Skin of body (tissue), 1 donor: ENCODE measurements at regions not wholly inside any gene's neighbourhood (a gene's known extent, or its start where the extent isn't known, plus 50 kb on each side); places are given as distances from the start of the nearest gene placed in this dataset.

Experiments used
- DNase-seq: peaks from one replicate; lab custom pipeline; 2025; lab: John Stamatoyannopoulos, UW

DNA sequence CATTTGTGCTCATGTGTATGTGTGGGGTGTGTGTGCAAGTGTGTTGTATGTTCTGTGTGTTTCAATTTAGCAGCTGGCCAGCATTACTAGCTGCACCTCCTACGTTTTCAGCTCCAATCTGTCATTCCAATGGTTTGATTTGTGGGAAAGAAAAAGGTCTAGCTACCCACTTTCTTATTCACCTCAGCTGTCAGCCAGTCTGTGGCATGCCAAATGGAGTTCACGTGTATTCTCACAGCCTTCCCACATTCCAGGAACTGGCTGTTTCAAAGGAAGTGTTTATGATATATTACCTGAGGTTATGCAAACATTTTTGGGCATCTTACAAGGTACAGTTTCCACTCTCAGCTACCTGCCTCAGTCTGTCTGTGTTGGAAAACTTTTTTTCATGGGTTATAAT, 220.2 kb upstream of the CPNE8 start:
- no peak for DNase-seq

DNA sequence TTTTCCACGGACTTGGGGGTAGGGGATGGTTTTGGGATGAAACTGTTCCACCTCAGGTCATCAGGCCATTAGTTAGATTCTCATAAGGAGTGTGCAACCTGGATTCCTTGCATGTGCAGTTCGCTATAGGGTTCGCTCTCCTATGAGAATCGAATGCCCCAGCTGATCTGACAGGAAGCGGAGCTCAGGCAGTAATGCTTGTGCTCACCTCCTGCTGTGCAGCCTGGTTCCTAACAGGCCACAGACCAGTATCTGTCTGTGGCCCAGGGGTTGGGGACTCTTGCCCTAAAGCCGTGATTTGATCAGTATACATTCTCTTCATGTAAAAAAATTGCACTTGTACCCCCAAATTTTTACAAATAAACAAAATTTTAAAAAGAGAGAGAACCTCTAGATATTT, 219.4 kb upstream of the CPNE8 start:
- no peak for DNase-seq

DNA sequence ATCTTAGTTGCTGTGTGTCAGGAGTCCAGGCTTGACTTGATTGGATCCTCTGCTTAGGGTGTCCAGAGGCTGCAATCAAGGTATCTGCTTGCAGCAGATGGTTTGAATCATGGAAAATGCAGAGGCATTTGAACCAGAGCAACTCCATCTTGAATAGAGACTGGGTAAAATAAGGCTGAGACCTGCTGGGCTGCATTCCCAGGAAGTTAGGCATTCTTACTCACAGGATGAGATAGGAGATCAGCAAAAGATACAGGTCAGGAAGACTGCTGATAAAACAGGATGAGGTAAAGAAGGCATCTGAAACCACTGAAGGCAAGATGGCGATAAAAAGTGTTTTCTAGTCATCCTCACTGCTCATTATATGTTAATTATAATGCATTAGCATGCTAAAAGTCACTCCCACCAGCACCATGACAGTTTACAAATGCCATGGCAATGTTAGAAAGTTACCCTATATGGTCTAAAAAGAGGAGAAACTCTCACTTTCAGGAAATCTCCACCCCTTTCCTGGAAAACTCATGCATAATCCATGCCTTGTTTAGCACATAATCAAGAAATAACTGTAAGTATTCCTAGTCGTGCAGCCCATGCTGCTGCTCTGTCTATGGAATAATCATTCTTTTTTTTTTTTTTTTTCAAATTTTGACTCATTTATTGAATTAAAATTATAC, 218.3 kb upstream of the CPNE8 start:
- DNase-seq = no peak

DNA sequence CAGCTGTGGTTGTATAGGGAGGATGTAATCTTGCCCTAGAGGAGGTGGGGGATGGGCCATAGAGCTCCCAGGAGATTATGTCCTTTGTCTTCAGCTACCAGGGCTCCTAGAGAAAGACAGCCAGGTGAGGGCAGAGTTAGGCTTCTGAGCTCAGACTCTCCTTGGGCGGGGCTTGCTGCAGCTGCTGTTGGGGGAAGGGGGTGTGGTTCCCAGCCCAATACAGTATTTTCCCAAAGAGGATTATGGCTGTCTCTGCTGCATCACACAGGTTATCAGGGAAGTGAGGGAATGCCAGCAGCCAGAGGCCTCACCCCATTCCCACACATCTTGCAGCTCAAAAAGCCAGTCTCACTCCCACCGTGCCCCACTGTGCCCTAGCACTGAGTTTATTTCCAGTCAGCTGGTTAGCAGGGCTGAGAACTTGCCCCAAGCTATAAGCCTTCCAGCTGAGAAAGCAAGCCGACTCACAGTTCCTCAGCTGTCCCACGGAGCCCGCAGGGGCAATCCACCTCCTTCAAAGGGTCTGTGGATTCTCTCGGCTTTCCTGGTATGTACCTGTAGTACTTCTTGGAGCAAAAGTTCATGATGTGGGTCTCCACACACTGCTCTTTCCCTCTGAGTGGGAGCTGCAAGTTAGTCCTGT, 217.3 kb upstream of the CPNE8 start:
- no peak for DNase-seq

DNA sequence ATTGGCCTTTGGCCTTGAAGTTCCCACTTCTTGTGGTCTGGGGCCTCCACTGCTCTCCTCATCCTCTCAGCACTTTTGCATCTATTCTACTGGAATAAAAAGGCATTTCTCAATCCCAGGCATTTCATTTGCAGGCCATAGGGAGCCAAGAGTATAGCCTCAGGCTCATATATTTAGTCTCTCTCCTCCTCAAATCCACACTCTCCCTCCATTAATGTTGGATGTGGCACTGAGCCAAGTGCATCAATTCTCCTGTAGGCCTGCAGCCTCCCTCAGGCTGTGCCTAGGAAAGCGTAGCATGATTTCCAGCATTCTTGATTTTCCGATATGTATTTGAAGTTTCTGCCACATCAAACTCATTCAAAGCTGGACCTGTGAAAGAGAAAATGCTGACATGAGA, 211.5 kb upstream of the CPNE8 start:
- DNase-seq = no peak

DNA sequence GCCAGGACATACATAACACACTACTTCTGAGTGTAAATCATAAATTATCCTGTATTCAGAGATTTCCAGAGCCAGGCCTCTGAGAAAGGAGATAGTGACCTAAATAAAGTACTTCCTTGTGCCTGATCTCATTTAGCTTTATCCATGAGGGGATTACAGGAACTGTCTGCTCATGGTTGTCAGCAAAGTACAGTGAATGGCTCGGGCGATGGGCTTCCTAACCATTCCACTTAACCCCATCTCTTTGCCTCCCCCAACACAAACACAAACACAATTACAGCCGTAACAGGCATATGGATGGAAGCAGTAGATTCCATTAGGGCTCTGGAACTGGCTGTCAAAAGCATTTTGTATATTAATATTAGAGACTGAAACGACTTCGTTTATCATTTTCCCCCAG, 206.7 kb upstream of the CPNE8 start:
- no peak for DNase-seq

DNA sequence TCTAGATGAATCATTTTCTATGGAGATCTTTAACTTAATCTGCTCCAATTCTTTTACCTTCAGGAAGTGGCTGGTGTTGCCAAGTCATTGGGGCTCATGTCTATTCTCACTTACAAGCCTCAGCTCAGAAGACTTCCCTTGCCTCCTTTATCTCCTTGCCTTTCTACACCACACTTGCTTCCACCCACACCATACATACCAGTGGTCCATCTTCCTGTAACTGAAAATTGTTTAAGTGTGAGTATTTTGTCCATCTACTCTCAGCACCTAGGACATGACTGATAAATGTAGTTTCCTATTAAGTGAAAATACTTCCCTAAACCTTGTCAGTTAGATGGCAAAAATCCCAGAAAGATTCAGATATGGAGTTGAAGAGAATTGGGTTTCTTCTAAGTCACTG, 199.7 kb upstream of the CPNE8 start:
- DNase-seq = no peak

DNA sequence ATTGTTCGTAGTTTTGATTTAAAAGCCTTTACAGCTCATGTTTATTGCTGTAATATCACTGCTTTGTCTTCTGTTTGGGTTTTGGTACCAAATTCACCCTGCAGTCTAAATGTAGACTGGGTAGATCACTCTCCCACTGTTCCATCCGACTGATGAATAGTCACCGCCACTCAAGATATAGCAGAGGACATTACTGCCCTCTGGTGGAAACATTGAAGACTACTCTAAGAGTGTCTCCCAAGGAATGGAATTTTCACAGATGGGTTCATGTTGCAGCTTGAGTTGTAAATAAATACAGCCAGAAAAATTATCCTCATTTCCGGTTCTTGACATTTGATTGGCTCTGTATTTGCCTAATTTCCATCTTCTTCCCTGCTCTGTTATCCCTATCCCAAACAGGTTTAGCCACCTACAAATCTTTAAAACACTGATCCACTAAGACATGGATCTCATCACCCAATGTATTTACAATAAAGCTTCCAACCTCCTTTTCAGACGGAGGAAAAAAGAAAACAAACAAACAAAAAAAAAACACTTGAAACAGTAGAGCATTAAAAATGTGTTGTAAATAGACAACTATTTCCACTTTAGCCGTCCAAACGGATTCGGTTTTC, 198.3 kb upstream of the CPNE8 start:
- DNase-seq = peak; percentile 65

DNA sequence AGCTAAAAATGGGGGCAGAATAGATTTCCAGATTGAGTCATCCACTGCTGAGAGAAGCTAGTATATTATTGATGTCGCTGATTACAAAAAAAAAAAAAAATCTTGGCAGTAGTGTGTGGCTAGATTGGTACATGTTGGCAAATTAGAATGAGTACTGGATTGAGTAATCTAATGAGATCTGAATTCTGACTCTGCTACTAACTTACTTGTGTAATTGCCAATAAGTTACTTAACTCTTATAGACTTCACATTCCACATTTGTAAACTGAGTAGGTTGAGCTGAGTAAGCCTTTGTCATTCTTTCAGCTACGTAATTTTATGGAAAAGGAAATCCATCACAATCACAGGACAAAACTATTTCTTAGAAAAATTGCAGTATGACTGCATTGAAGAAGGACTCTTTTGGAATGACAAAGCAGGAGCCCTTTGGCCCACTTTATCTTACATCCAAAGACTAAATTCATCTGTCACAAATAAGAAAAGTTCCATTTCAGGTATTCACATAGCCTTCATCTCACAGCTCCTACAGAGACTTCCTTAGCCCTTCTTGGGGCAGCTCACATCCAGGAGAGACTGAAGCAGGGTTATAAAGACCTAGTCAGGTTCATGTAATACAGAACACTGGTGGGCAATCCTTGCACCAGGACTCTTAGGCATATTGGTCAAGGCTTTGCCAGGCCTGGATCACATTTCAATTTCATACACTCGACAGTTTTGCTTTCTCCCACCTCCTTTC, 197.3 kb upstream of the CPNE8 start:
- DNase-seq = no peak

DNA sequence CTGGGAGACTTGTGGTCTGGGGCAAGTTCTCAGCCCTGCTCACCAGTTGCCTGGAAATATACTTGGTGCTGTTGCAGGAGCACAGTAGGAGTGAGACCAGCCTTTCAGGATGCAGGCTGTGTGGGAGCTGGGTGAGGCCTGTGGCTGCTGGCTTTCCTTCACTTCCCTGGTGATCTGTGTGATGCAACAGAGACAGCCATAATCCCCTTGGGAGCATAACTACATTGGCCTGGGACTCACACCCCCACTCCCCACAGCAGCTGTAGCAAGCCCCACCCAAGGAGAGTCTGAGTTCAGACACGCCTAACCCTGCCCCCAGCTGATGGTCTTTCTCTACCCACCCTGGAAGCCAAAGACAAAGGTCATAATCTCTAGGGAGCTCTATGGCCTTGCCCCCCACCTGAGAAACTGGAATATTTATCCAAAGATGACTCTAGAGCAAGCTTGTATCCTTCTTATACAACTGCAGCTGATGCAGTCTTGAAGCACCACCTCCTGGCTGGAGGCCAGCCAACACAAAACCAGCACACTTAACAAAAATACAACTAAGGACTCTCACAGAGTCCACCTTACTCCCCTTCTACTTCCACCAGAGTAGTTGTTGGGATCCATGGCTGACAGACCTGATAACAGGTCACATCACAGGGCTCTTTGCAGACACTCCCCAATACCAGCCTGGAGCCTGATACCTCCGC, 190.4 kb upstream of the CPNE8 start:
- no peak for DNase-seq

DNA sequence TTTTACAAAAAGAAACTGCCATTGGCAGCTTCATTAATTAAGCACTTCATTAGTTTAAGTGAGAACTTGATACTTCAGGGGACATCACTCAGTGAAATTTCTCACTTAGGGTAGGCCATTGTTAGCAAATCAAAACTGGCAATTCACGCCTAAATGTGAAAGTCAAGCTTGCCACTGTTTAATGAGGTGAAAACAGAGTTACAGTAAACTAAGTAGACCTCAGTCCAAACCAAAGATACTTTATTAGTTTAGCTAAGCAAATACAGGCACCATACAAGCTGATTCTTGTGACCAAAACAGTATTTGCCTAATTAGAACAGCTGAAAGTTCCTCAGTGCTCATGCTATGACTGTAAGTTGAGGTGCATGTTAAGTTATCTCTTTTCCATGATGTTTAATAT, 176.5 kb upstream of the CPNE8 start:
- DNase-seq = no peak

DNA sequence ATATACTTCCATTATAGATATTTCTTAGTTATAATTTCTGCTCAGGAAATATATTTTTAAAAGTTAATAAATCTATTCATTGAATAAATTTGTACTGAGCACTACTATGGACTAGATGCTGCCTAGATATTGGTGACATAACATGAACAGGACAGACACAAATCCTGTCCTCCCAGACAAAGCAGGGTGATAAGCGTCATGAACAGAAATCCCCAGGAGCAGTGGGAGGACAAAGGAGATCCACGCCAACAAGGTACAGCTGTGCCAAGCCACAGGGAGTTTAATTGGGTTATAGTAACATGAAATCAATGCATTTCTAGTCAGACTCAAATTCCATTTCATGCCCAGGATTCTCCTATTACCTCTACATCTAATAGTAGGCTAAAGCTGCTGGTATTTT, 171.8 kb upstream of the CPNE8 start:
- DNase-seq = no peak

DNA sequence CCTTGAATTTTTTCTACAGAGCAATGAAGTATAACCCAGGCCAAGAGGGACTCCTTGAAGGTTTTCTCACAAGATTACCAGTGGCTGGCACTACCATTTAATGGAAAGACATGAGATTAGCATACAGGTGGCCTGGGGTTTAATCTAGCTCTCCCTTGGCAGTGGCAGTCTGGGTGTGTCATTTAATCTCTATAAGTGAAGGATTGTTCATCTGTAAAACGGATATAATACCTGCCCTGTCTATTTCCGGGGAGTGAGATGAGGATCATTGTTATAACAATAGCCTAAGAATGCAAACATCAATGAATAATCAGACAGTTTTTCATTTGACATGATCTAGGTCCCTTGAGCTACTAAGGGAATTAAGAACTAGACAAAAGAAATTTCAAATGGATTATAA, 168.7 kb upstream of the CPNE8 start:
- DNase-seq = no peak

DNA sequence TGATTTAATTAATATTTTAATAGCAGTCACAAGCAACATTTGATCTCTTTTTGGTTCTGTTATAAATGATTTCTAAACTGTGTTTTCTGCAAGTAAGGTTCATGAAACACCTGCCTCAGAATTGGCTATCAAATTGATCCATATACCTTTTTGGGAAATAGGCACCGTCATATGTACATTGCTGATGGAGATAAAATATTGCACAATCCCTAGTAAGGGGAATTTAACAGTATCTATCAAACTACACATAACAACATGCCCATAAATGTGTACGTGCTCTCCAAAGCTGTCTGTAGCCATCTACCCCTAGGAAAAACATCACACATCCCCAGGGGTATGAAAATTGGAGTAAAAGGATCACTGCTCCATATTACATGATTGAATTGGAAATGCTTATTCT, 167.3 kb upstream of the CPNE8 start:
- no peak for DNase-seq

DNA sequence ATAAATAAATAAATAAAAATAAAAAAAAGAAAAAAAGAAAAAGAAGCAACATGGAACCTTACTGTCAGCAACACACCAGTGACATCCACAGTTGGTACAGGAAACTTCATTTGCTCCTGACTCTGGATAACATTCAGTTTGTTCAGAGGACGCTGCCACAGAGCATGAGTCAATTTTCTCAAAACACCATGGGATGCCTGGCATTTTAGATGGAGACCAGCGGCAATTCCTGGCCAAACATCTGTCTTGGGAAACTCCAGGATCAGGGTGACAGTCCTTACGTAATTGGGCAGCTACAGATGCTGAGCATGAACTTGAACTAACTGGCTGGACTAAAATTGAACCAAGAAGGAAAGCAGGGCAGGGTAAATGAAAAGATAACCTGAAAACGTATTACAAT, 166.2 kb upstream of the CPNE8 start:
- DNase-seq = no peak

DNA sequence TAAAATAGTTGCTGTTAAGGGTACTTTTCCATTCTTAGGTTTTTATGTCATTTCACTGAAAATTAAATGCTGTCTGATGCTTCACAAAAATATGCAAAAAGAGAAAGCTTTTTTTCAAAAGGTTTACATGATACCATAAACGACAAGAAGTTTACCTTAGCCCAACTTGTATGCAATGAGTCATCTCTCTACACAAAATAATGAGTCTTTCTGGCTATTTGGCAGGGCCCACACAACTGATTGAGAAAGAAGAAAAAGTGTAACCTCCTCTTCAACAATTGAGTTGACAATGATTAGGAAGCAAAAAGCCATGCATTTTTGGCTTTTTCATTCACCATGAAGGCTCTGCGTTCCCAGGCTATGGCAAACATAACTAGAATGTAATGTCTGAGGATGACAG, 165.4 kb upstream of the CPNE8 start:
- no peak for DNase-seq

DNA sequence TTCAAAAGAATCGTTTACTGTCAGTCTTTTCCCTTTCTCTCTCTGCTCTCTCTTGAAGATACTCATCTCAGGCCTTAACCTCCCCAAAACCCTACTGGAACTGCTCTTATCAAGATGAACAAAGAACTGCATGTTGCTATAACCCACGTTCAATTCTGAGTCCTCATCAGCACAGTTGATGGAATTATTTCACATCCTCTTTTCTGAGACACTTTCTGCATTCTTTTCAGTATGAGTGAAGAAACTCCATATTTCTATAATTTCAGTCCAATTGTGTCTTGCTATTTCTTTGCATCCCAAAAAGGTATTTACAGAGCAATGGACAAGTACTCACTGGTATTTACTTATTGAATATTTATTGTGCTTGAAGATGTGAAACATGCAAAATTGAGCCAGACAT, 160.1 kb upstream of the CPNE8 start:
- DNase-seq = no peak

DNA sequence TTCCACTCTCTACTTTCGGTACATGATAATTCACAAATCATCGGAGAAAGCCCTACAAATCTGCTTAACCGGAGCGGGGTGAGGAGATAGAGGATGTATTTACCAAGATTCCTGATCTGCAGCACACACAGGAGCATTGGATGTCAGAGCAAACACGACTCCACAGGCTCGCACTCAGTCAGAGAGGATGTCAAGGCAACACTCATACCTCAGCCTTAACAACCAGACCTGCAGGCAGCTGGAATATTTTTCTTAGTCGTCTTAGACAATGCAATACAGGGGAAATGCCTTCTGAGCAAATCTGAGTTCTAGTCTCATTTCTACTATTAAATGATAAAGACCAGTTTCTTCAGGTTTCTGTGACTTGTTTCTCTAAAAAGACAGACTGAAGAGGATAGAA, 159.3 kb upstream of the CPNE8 start:
- DNase-seq = no peak

DNA sequence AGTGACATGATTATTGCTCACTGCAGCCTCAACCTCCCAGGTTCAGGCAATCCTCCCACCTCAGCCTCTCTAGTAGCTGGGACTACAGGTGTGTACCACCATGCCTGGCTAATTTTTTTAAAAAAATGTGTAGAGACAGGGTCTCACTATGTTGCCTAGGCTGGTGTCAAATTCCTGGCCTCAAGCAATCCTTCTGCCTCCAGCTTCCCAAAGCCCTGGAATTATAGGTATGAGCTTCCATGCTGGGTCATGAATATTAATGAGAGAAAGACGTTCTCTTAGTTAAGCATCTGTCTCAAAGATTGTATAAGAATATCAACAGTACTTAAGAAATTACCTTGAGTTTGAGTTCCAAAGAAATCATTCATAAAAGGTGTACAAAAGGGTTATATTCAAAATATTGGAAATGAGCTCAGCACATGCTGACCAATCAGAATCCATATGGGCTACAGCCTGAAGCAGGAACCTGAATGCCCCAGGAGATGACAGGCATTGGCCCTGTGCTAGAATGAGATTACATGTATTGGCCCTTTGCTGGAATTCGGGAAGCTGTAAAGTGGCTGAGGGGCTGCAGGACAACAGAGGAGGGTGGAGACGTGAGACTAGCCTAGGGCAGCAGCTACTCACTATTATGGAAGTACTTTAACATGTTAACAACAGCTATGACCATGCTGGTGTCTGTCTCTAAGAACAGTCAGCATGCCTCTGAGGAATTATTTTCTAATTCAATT, 157.0 kb upstream of the CPNE8 start:
- DNase-seq = no peak

DNA sequence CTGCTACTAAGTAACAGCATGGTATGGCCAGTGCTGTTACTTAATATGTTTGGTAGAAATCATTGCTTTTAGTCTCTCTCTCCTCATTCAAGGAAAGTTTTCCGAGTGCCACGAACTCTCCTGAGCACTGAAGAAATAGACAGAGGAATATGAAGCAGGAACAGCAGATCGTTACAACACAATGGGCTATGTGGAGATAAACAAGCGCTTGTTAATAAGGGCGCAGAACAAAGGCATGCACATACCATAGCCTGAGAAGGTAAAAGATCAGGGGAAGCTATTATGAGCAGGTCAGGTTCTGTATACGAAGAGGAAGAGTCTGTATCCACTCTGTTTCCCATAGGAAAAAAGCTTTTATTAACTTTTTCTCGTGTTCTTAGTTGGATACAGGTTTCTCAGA, 156.2 kb upstream of the CPNE8 start:
- DNase-seq = no peak

DNA sequence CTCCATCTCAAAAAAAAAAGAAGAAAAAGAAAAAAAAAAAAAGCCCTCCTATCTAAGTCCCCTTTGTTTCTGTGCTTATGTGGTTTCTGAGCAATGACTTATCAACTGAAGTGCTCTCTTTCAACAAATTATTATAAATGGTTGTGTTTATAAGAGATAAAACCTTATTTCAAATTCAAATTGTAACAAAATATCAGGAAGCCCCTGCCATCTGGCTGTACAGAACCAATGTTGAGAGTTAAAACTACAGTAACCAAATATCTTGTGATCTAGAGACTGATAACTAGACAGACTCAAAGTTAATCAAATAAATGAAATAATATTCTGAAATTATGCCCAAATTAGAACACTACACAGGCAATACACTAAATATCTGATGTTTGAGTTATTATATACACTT, 143.0 kb upstream of the CPNE8 start:
- no peak for DNase-seq
